Rectal smooth muscle tissue (tissue), 1 donor: ENCODE measurements at regions not wholly inside any gene's neighbourhood (a gene's known extent, or its start where the extent isn't known, plus 50 kb on each side); places are given as distances from the start of the nearest gene placed in this dataset.
"Not testable (repeated sequence)": the region's sequence is repeated elsewhere in the genome, so short reads cannot be mapped to it uniquely, and the experiment has no call there.

ENCODE experiments used
- H3K27ac ChIP-seq: one replicate; pipeline ENCODE4 v1.7.0; 2013; ENCODE audit warnings: low read depth, low read length, inconsistent platforms
- H3K27me3 ChIP-seq: one replicate; pipeline ENCODE4 v1.7.0; 2013; ENCODE audit warnings: low read length; ENCODE audit not compliant: control insufficient read depth, insufficient read depth
- H3K36me3 ChIP-seq: one replicate; pipeline ENCODE4 v1.7.0; 2013; ENCODE audit warnings: low read length; ENCODE audit not compliant: control insufficient read depth, insufficient read depth
- H3K4me1 ChIP-seq: one replicate; pipeline ENCODE4 v1.7.0; 2013; ENCODE audit warnings: low read length; ENCODE audit not compliant: control insufficient read depth, insufficient read depth
- H3K4me3 ChIP-seq: one replicate; pipeline ENCODE4 v1.7.0; 2013; ENCODE audit warnings: low read length
- H3K9ac ChIP-seq: one replicate; pipeline ENCODE4 v1.7.0; 2013; ENCODE audit warnings: low read length

DNA sequence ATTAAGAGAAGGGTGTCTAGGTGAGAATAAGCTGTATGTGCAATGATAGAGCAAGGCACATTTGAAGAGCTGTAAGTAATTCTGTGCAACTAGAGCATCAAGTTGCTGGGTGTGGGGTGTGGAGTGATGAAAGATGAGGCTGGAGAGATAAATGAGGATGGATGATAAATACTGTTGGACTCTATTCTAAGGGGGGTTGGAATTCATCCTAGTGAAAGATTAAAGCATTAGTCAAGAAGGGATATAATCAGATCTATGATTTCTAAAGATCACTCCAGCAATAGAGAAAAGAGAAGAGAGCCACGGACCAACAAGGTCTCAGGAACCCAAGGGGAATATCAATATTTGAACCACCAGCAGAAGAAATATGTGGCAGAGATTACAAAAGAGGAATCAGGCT is 415.0 kb upstream of the RPS6KA3 start:
- H3K4me3 ChIP-seq: no peak overlapping the region
- no peaks in the 10 kb centered on the region for H3K4me1 ChIP-seq
- no peaks in the 10 kb centered on the region for H3K27me3 ChIP-seq
- H3K27ac ChIP-seq: no peak overlapping the region
- H3K9ac ChIP-seq: no peak overlapping the region
- no peaks in the 10 kb centered on the region for H3K36me3 ChIP-seq

- no peak overlapping the region for H3K4me3 ChIP-seq
- H3K36me3 ChIP-seq: no peaks in the 10 kb centered on the region
- no peak overlapping the region for H3K27ac ChIP-seq
- H3K4me1 ChIP-seq: no peaks in the 10 kb centered on the region
- H3K9ac ChIP-seq: no peak overlapping the region
- no peaks in the 10 kb centered on the region for H3K27me3 ChIP-seq
These were observed 414.3 kb upstream of the RPS6KA3 start for GRCh38 chrX:20680998-20681397.

DNA sequence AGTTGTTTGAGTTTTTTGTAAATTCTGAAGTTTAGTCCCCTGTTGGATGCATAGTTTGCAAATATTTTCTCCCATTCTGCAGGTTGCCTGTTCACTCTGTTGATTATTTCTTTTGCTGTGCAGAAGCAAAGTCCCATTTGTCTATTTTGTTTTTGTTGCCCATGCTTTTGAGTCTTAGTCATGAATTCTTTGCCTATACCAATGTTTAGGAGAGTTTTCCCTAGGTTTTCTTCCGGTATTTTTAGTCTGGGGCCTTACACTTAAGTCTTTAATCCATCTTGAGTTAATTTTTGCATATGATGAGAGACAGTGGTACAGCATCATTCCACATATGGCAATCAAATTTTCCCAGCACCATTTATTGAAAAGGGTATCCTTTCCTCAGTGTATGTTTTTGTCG is 405.8 kb upstream of the RPS6KA3 start:
- no peak overlapping the region for H3K4me3 ChIP-seq
- H3K27me3 ChIP-seq: no peaks in the 10 kb centered on the region
- no peak overlapping the region for H3K27ac ChIP-seq

DNA sequence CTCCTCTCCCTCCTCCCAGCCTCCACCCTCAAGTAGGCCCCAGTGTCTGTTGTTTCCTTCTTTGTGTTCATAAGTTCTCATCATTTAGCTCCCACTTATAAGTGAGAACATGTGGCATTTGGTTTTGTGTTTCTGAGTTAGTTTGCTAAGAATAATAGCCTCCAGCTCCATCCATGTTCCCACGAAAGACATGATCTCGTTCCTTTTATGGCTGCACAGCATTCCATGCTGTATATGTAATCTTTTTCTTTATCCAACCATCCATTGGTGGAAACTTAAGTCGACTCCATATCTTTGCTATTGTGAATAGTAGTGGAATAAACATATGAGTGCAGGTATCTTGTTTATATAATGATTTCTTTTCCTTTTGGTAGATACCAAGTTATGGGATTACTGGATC is 405.0 kb upstream of the RPS6KA3 start:
- H3K9ac ChIP-seq, H3K4me3 ChIP-seq, H3K36me3 ChIP-seq, H3K27ac ChIP-seq, H3K27me3 ChIP-seq, H3K4me1 ChIP-seq: not testable (repeated sequence)

More for the DNA sequence above, 405.8 kb upstream of the RPS6KA3 start:
- no peak overlapping the region for H3K9ac ChIP-seq
- no peaks in the 10 kb centered on the region for H3K36me3 ChIP-seq
- no peaks in the 10 kb centered on the region for H3K4me1 ChIP-seq

GRCh38 chrX:20670611-20671010 is 403.9 kb upstream of the RPS6KA3 start:
- Histone ChIP-seq H3K9ac (no peak overlapping the region), H3K27ac (no peak overlapping the region), H3K36me3 (no peaks in the 10 kb centered on the region), H3K4me1 (no peaks in the 10 kb centered on the region), H3K4me3 (no peak overlapping the region), H3K27me3 (no peaks in the 10 kb centered on the region)

- Histone ChIP-seq H3K36me3 (no peaks in the 10 kb centered on the region), H3K4me1 (no peaks in the 10 kb centered on the region), H3K27ac (no peak overlapping the region), H3K27me3 (no peaks in the 10 kb centered on the region), H3K9ac (no peak overlapping the region), H3K4me3 (no peak overlapping the region)
These were observed 401.8 kb upstream of the RPS6KA3 start for GRCh38 chrX:20668550-20668949.

DNA sequence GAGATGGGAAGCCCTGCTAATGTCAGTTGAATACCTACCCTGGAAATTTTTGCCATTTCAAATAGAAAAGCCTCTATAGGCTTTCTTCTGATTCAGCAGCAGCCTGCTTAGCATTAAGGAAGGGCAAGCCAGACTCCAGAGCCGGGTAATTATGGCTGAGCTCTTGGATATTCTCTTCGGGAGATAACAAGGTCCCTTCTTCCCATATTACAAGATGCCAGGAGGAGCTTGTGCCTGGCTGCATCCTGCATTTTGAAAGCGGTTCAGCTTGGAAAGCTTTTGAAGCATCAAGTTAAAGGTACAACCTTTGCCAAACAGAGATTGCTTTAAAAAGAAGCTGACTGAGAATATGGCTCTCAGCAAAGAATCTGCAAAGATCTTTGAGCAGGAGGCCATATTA is 399.6 kb upstream of the RPS6KA3 start:
- no peaks in the 10 kb centered on the region for H3K27me3 ChIP-seq
- H3K36me3 ChIP-seq: no peaks in the 10 kb centered on the region
- no peak overlapping the region for H3K27ac ChIP-seq
- H3K4me1 ChIP-seq: no peaks in the 10 kb centered on the region
- no peak overlapping the region for H3K9ac ChIP-seq
- H3K4me3 ChIP-seq: no peak overlapping the region

GRCh38 chrX:20665481-20665880 is 398.8 kb upstream of the RPS6KA3 start:
- Histone ChIP-seq H3K36me3 (no peaks in the 10 kb centered on the region), H3K27ac (no peak overlapping the region), H3K27me3 (no peaks in the 10 kb centered on the region), H3K9ac (no peak overlapping the region), H3K4me1 (no peaks in the 10 kb centered on the region), H3K4me3 (no peak overlapping the region)

DNA sequence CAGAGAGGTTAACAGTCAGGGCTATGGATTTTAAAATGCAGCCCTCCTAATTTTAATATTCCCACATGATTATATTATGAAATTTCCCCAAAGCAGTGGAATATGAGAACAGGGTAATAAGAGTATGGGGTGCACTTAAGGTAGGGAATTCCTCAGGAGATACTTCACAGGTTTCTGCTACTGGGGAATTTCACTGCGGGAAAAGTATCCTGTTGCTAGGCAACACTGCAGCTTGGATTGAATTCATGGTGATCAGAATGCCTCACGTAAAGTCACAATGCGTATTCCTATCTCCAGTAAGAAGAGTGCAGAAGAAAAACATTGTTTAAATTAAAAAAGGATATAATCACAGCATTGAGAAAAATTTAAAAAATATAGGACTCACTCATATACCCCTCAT is 398.1 kb upstream of the RPS6KA3 start:
- H3K9ac ChIP-seq: no peak overlapping the region
- H3K27me3 ChIP-seq: no peaks in the 10 kb centered on the region
- no peak overlapping the region for H3K27ac ChIP-seq
- H3K4me1 ChIP-seq: no peaks in the 10 kb centered on the region
- no peak overlapping the region for H3K4me3 ChIP-seq
- no peaks in the 10 kb centered on the region for H3K36me3 ChIP-seq

DNA sequence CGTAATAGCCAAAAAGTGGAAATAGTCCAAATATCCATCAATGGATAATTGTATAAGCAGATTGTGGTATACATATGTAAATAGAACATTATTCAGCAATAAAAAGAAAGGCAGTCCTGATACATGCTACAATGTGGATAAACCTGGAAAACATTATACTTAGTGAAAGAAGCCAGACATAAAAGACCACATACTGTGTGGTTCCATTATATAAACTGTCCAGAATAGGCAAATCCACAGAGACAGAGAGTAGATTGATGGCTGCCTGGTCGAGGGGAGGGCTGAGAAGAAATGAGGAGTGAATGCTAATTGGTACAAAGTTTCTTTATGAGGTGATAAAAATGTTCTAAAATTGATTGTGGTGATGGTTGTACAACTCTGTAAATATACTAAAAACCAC is 397.4 kb upstream of the RPS6KA3 start:
- H3K4me1 ChIP-seq: no peaks in the 10 kb centered on the region
- no peak overlapping the region for H3K4me3 ChIP-seq
- no peak overlapping the region for H3K27ac ChIP-seq
- no peaks in the 10 kb centered on the region for H3K27me3 ChIP-seq
- H3K36me3 ChIP-seq: no peaks in the 10 kb centered on the region
- no peak overlapping the region for H3K9ac ChIP-seq

GRCh38 chrX:20663336-20663735 is 396.6 kb upstream of the RPS6KA3 start:
- no peaks in the 10 kb centered on the region for H3K36me3 ChIP-seq
- no peak overlapping the region for H3K4me3 ChIP-seq
- no peaks in the 10 kb centered on the region for H3K4me1 ChIP-seq
- H3K9ac ChIP-seq: no peak overlapping the region
- H3K27me3 ChIP-seq: no peaks in the 10 kb centered on the region
- no peak overlapping the region for H3K27ac ChIP-seq

DNA sequence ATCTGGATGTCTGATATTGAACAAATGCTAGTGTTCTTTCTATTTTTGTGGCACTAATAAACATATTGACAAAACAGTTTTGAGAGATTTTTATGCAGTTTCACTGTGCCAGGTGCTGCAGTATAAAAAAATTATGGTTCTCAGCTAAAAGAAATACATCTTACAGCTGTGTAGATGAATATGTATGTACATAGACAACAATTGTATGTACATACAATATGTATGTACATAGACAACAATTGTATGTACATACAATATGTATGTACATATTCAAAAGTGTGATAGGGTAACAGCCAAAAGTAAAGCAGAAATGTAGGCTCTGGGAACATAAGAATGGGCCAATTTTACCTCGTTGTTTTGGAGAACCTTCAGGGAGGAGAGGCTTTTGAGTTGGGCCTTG is 390.0 kb upstream of the RPS6KA3 start:
- no peaks in the 10 kb centered on the region for H3K4me1 ChIP-seq
- no peaks in the 10 kb centered on the region for H3K27me3 ChIP-seq
- H3K27ac ChIP-seq: no peak overlapping the region
- no peaks in the 10 kb centered on the region for H3K36me3 ChIP-seq
- H3K4me3 ChIP-seq: no peak overlapping the region
- H3K9ac ChIP-seq: no peak overlapping the region

- Histone ChIP-seq H3K4me1 (no peaks in the 10 kb centered on the region), H3K4me3 (no peak overlapping the region), H3K27ac (no peak overlapping the region), H3K9ac (no peak overlapping the region), H3K27me3 (no peaks in the 10 kb centered on the region), H3K36me3 (no peaks in the 10 kb centered on the region)
These were observed 387.9 kb upstream of the RPS6KA3 start for GRCh38 chrX:20654596-20655106.
